Endodermal cell (in vitro differentiated cells): ENCODE measurements at regions not wholly inside any gene's neighbourhood (a gene's known extent, or its start where the extent isn't known, plus 50 kb on each side); places are given as distances from the start of the nearest gene placed in this dataset.

ENCODE experiments used
- DNase-seq: peaks from one replicate; pipeline ENCODE4 v3.0.0-alpha.2; 2017
- H3K27ac ChIP-seq: 2 replicates; pipeline ENCODE4 v1.5.1; 2013; ENCODE audit warnings: mild to moderate bottlenecking, low read depth, low read length, moderate library complexity
- H3K27me3 ChIP-seq: 2 replicates; pipeline ENCODE4 v1.6.1; 2013; ENCODE audit warnings: mild to moderate bottlenecking, low read length, moderate library complexity; ENCODE audit not compliant: insufficient read depth, control insufficient read depth, poor library complexity, severe bottlenecking
- H3K36me3 ChIP-seq: 2 replicates; pipeline ENCODE4 v1.7.0; 2013; ENCODE audit warnings: mild to moderate bottlenecking, low read length, moderate library complexity; ENCODE audit not compliant: control insufficient read depth, insufficient read depth
- H3K4me1 ChIP-seq: one replicate; pipeline ENCODE4 v1.7.0; 2013; ENCODE audit warnings: low read length; ENCODE audit not compliant: control insufficient read depth, insufficient read depth
- H3K4me3 ChIP-seq: 2 replicates; pipeline ENCODE4 v1.5.1; 2013; ENCODE audit warnings: mild to moderate bottlenecking, low read length, moderate library complexity
- H3K9ac ChIP-seq: 2 replicates; pipeline ENCODE4 v1.6.1; 2013; ENCODE audit warnings: mild to moderate bottlenecking, low read length, moderate library complexity; ENCODE audit not compliant: poor library complexity, severe bottlenecking; ENCODE audit errors: extremely low read depth
- H3K9me3 ChIP-seq: 2 replicates; pipeline ENCODE4 v1.6.1; 2013; ENCODE audit warnings: mild to moderate bottlenecking, low read length, moderate library complexity; ENCODE audit not compliant: control insufficient read depth
- H3K27ac Mint-ChIP-seq: 2 replicates; pipeline ENCODE4 v1.8.0; 2020; ENCODE audit warnings: mixed read lengths
- H3K27me3 Mint-ChIP-seq: 2 replicates; pipeline ENCODE4 v1.8.0; 2021; ENCODE audit warnings: mild to moderate bottlenecking, mixed read lengths; ENCODE audit not compliant: insufficient read depth
- H3K36me3 Mint-ChIP-seq: 2 replicates; pipeline ENCODE4 v1.8.0; 2020; ENCODE audit warnings: low read depth, mixed read lengths
- H3K4me1 Mint-ChIP-seq: 2 replicates; pipeline ENCODE4 v1.8.0; 2020; ENCODE audit warnings: mixed read lengths
- H3K4me3 Mint-ChIP-seq: 2 replicates; pipeline ENCODE4 v1.8.0; 2020; ENCODE audit warnings: mild to moderate bottlenecking, moderate library complexity, mixed read lengths
- H3K9me3 Mint-ChIP-seq: 2 replicates; pipeline ENCODE4 v1.8.0; 2020; ENCODE audit warnings: mild to moderate bottlenecking, mixed read lengths
- WGBS, 2 experiments: methylation state at CpG; one replicate each; pipeline versions ENCODE4 v1.1.5 to v1.1.7; 2013; ENCODE audit warnings: missing lambda C conversion rate in 2 of 2, mixed read lengths in 1 of 2; ENCODE audit not compliant: insufficient coverage in 1 of 2, insufficient read length in 1 of 2; 5-methylcytosine and 5-hydroxymethylcytosine counted together
- TF ChIP-seq, protein P1 (sequence below): fragments of 200-600 bp; sonication (generic); conservative IDR thresholded peaks from 2 replicates; pipeline ENCODE4 v1.5.0; 2021; ENCODE audit warnings: antibody characterized with exemption, mild to moderate bottlenecking

DNA sequence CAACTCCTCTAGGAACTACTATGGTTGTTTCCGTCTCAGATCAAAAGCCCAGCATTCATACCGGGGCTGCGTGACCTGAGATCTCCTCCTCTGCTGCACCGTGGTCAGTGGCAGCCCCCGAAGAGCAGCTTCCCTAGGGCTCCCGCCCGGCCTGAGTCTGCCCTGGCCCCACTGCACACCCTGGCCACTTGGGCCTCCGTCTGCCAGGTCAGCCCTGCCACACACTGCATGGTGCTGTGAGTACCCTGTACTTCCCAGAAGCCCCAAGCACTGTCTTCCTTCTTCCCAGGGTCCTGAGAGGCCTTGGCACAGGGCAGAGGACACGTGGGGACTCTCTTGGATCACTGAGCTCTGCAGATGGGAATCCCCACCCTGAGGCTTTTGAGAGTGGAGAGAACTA is 81.5 kb upstream of the GPC1 start:
- WGBS, 2 experiments: 91 to 100% methylated on average over 3 to 9 of the region's 9 CpGs
- H3K27ac ChIP-seq: no peak overlapping the region
- H3K27me3 ChIP-seq: no peaks in the 10 kb centered on the region
- H3K4me1 ChIP-seq: no peaks in the 10 kb centered on the region
- TF ChIP-seq, protein P1, sequence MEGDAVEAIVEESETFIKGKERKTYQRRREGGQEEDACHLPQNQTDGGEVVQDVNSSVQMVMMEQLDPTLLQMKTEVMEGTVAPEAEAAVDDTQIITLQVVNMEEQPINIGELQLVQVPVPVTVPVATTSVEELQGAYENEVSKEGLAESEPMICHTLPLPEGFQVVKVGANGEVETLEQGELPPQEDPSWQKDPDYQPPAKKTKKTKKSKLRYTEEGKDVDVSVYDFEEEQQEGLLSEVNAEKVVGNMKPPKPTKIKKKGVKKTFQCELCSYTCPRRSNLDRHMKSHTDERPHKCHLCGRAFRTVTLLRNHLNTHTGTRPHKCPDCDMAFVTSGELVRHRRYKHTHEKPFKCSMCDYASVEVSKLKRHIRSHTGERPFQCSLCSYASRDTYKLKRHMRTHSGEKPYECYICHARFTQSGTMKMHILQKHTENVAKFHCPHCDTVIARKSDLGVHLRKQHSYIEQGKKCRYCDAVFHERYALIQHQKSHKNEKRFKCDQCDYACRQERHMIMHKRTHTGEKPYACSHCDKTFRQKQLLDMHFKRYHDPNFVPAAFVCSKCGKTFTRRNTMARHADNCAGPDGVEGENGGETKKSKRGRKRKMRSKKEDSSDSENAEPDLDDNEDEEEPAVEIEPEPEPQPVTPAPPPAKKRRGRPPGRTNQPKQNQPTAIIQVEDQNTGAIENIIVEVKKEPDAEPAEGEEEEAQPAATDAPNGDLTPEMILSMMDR: no peak
- no peak overlapping the region for H3K9ac ChIP-seq
- Mint-ChIP-seq H3K36me3 (no peaks in the 10 kb centered on the region), H3K27ac (peak overlapping the region; percentile 26), H3K4me1 (no peaks in the 10 kb centered on the region), H3K27me3 (peaks cover 4% of the 10 kb centered on the region), H3K4me3 (no peak overlapping the region), H3K9me3 (no peaks in the 10 kb centered on the region)
- H3K36me3 ChIP-seq: no peaks in the 10 kb centered on the region
- H3K9me3 ChIP-seq: no peaks in the 10 kb centered on the region
- no peak overlapping the region for H3K4me3 ChIP-seq
- no peak for DNase-seq

DNA sequence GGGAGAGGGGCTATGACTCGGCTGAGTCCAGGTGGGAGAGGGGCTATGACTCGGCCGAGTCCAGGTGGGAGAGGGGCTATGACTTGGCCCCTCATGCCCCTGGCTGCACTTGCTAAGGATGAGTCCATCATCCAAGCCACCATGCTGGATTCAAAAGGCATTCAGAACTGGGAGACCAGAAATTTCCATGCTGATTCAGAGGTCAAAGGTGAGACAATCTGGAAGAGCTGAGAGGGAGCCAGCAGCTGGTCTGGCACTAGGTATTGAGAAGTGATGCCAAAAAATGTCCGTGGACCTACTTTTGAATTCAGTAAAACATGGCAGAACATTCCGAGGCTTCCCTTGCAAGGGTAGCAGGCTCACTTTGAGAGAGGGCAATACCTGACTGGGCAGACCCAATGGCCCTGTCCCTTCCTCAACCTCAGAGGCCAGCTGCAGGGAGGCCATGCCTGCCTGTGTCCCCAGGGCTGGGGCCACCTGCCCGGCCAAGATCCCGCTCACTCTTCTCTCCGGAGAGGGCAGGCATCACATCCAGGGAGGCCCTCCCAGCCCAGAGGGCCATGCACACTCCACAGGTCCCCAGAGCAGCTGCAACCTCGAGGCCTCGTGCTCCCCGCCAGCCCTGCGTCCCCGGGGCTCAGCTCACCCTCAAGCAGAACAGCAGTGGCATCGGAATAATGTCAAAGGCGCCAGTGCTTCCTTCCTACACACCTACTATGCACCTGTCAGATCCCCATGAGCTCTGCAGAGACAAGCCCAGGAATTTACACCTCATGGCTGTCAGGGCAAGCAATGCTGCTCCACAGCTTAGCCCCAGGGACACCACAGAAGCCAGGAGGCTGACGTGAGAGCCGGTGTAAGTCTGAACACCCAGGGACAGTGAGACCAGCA is 80.2 kb upstream of the GPC1 start:
- Histone ChIP-seq H3K4me3 (no peak overlapping the region), H3K4me1 (no peaks in the 10 kb centered on the region), H3K9ac (no peak overlapping the region), H3K27ac (no peak overlapping the region), H3K36me3 (no peaks in the 10 kb centered on the region), H3K27me3 (no peaks in the 10 kb centered on the region), H3K9me3 (peaks cover 3% of the 10 kb centered on the region)
- Mint-ChIP-seq H3K27ac (no peak overlapping the region), H3K36me3 (no peaks in the 10 kb centered on the region), H3K4me3 (no peak overlapping the region), H3K4me1 (no peaks in the 10 kb centered on the region), H3K27me3 (peaks cover 4% of the 10 kb centered on the region), H3K9me3 (peaks cover 6% of the 10 kb centered on the region)
- WGBS, 2 experiments: 89 to 90% methylated on average over 12 to 17 of the region's 17 CpGs
- DNase-seq: no peak
- TF ChIP-seq, protein P1: no peak

DNA sequence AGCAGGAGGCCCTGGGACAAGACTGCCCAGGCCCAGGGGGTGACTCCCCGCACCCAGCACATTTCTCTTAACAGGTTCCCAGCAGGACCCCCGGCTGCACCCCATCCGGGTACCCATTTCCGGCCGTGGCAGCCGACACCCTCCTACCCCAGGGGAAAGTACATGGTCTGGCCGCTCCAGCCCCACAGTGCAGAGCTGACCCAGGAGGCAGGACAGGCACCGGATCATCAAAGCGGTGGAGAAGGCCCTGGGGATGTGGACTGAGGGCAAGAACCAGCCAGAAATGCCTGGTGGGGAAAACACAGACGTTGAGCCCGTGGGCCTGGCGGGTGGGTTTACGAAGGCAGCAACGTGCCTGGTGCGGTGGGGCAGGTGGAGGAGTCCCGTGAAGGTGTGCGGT is 79.5 kb upstream of the GPC1 start:
- Histone ChIP-seq H3K4me3 (no peak overlapping the region), H3K27ac (no peak overlapping the region), H3K27me3 (no peaks in the 10 kb centered on the region), H3K9ac (no peak overlapping the region), H3K9me3 (peaks cover 10% of the 10 kb centered on the region), H3K36me3 (no peaks in the 10 kb centered on the region), H3K4me1 (no peaks in the 10 kb centered on the region)
- Mint-ChIP-seq H3K27me3 (peaks cover 4% of the 10 kb centered on the region), H3K36me3 (no peaks in the 10 kb centered on the region), H3K4me3 (no peak overlapping the region), H3K4me1 (no peaks in the 10 kb centered on the region), H3K27ac (no peak overlapping the region), H3K9me3 (peaks cover 12% of the 10 kb centered on the region)
- TF ChIP-seq, protein P1: no peak
- no peak for DNase-seq
- WGBS, 2 experiments: 91 to 97% methylated on average over 11 to 17 of the region's 17 CpGs
